HepG2 (cell line): ENCODE measurements at regions not wholly inside any gene's neighbourhood (a gene's known extent, or its start where the extent isn't known, plus 50 kb on each side); places are given as distances from the start of the nearest gene placed in this dataset.

Source experiments
- ATAC-seq: fragments of 200-7000 bp; cut with Tn5 transposase; 3 replicates; pipeline ENCODE4 v1.9.1; 2020; ENCODE audit warnings: mild to moderate bottlenecking, moderate library complexity
- BruUV-seq: library from RNA; stranded (reverse); fragments of 400-500 nt; replicated peaks from 2 replicates; lab custom pipeline; 2021; lab: Mats Ljungman, UMichigan
- CTCF ChIA-PET: fragments of 300-600 bp; formaldehyde crosslinking; extraction: SDS; loops from one replicate; lab custom pipeline; 2021; ENCODE audit warnings: low total read pairs, inconsistent platforms, low intra/inter-chr PET ratio; lab: Yijun Ruan, JAX
- POLR2A ChIA-PET: fragments of 350-600 bp; sonication (Branson Sonifier 250); formaldehyde crosslinking; loops from one replicate; lab custom pipeline; 2020; ENCODE audit warnings: antibody characterized with exemption, inconsistent platforms; lab: Yijun Ruan, JAX
- DNase-seq: peaks from one replicate; pipeline ENCODE4 v3.0.0-alpha.2; 2015; ENCODE audit warnings: low spot score
- FAIRE-seq: peaks from 3 replicates; lab custom pipeline; 2011; peaks lifted over from hg19 to GRCh38; lab: Jason Lieb, UNC
- H2AFZ ChIP-seq: one replicate; pipeline ENCODE4 v1.6.1; 2011; ENCODE audit warnings: low read length, inconsistent platforms
- H3K27ac ChIP-seq: fragments of 300-600 bp; 3 replicates; pipeline ENCODE4 v1.8.0; 2011; ENCODE audit warnings: mixed run types, mild to moderate bottlenecking, mixed read lengths, low read length, inconsistent platforms; ENCODE audit not compliant: insufficient read depth; ENCODE audit errors: extremely low read length
- H3K27me3 ChIP-seq, 2 experiments: fragments of 200-600 bp in 1 of 2; 2 replicates in 1 of 2; 3 replicates in 1 of 2; pipeline versions ENCODE4 v1.6.0 to v1.8.0; 2011; ENCODE audit warnings: low read length in 2 of 2, mild to moderate bottlenecking in 2 of 2, moderate library complexity in 2 of 2, inconsistent platforms in 1 of 2; ENCODE audit not compliant: insufficient read depth in 2 of 2, control insufficient read depth in 1 of 2
- H3K36me3 ChIP-seq, 2 experiments: fragments of 200-600 bp in 1 of 2; replicated peaks in 1 of 2; 2 replicates in 1 of 2; 3 replicates in 1 of 2; pipeline versions ENCODE4 v1.5.1 to v1.8.0; 2011; ENCODE audit warnings: low read length in 2 of 2, inconsistent platforms in 1 of 2; ENCODE audit not compliant: insufficient read depth in 2 of 2, control insufficient read depth in 1 of 2
- H3K4me1 ChIP-seq: 2 replicates; pipeline ENCODE4 v1.5.1; 2012; ENCODE audit warnings: low read length, inconsistent platforms; ENCODE audit not compliant: insufficient read depth
- H3K4me2 ChIP-seq: 2 replicates; pipeline ENCODE4 v1.6.0; 2011; ENCODE audit warnings: low read depth, low read length, inconsistent platforms
- H3K4me3 ChIP-seq, 3 experiments: fragments of 200-600 bp in 1 of 3; sonication (generic), shearing (Covaris generic) in 1 of 3; replicated peaks in 1 of 3; 2 replicates each; pipeline ENCODE4 v1.5.1; 2011 to 2016; ENCODE audit warnings: low read length in 3 of 3, inconsistent platforms in 2 of 3, low read depth in 2 of 3, mild to moderate bottlenecking in 2 of 3, control low read depth in 1 of 3, mixed read lengths in 1 of 3; ENCODE audit not compliant: insufficient read depth in 1 of 3
- H3K79me2 ChIP-seq: one replicate; pipeline ENCODE4 v1.6.1; 2011; ENCODE audit warnings: low read length, inconsistent platforms; ENCODE audit not compliant: insufficient read depth
- H3K9ac ChIP-seq: 2 replicates; pipeline ENCODE4 v1.6.0; 2011; ENCODE audit warnings: mild to moderate bottlenecking, low read depth, low read length, inconsistent platforms; ENCODE audit not compliant: insufficient read depth
- H3K9me3 ChIP-seq: 2 replicates; pipeline ENCODE4 v1.5.1; 2012; ENCODE audit warnings: mild to moderate bottlenecking, low read length
- H4K20me1 ChIP-seq: 2 replicates; pipeline ENCODE4 v1.6.0; 2011; ENCODE audit warnings: inconsistent platforms, mild to moderate bottlenecking, low read length, moderate library complexity; ENCODE audit not compliant: insufficient read depth
- AHR ChIP-seq: IDR thresholded peaks from 2 replicates; pipeline ENCODE4 v1.6.1; 2018; ENCODE audit warnings: missing genetic modification reagents, missing compliant biosample characterization
- CCAR2 ChIP-seq: fragments of 200-400 bp; formaldehyde crosslinking; optimal IDR thresholded peaks from 2 replicates; pipeline ENCODE3; 2018; ENCODE audit warnings: low read depth, mild to moderate bottlenecking, low read length, moderate library complexity
- GATAD1 ChIP-seq: IDR thresholded peaks from 2 replicates; pipeline ENCODE4 v1.6.1; 2016; ENCODE audit warnings: missing genetic modification reagents, missing compliant biosample characterization
- HNRNPUL1 ChIP-seq: fragments of 200-400 bp; formaldehyde crosslinking; IDR thresholded peaks from 2 replicates; pipeline ENCODE4 v1.6.1; 2017; ENCODE audit warnings: low read depth, mild to moderate bottlenecking, low read length, moderate library complexity
- JUNB ChIP-seq: sonication (generic); formaldehyde crosslinking; IDR thresholded peaks from 2 replicates; pipeline ENCODE4 v1.8.0; 2022; ENCODE audit warnings: missing genetic modification reagents, mild to moderate bottlenecking, borderline replicate concordance
- MAFG ChIP-seq: sonication (generic); formaldehyde crosslinking; IDR thresholded peaks from 2 replicates; pipeline ENCODE4 v1.5.1; 2020; ENCODE audit warnings: mild to moderate bottlenecking, missing genetic modification reagents
- MAFK ChIP-seq, 2 experiments: IDR thresholded peaks in 1 of 2; conservative IDR thresholded peaks in 1 of 2; 2 replicates each; pipeline ENCODE4 v1.6.1; 2011; ENCODE audit warnings: improper control_type of control experiment in 2 of 2, low read length in 2 of 2
- MATR3 ChIP-seq: sonication (generic); formaldehyde crosslinking; IDR thresholded peaks from 2 replicates; pipeline ENCODE4 v1.4.0; 2020; ENCODE audit warnings: missing genetic modification reagents
- MTA1 ChIP-seq: sonication (generic); formaldehyde crosslinking; IDR thresholded peaks from 2 replicates; pipeline ENCODE4 v1.4.0; 2020; ENCODE audit warnings: missing genetic modification reagents, mild to moderate bottlenecking, borderline replicate concordance
- PCBP1 ChIP-seq: fragments of 200-400 bp; formaldehyde crosslinking; IDR thresholded peaks from 2 replicates; pipeline ENCODE4 v1.6.1; 2017; ENCODE audit warnings: mild to moderate bottlenecking, low read depth, low read length, borderline replicate concordance
- PHF8 ChIP-seq: sonication (generic); formaldehyde crosslinking; IDR thresholded peaks from 2 replicates; pipeline ENCODE4 v1.5.0; 2020; ENCODE audit warnings: missing genetic modification reagents
- RFX1 ChIP-seq: fragments of 450-650 bp; IDR thresholded peaks from 2 replicates; pipeline ENCODE4 v1.6.1; 2017
- SIN3A ChIP-seq: IDR thresholded peaks from 2 replicates; pipeline ENCODE4 v1.6.1; 2011; ENCODE audit warnings: low read depth, mild to moderate bottlenecking, control low read depth, low read length, borderline replicate concordance
- SMARCC2 ChIP-seq: fragments of 450-650 bp; IDR thresholded peaks from 2 replicates; pipeline ENCODE4 v1.6.1; 2017; ENCODE audit warnings: antibody characterized with exemption, mild to moderate bottlenecking
- SNAPC2 ChIP-seq: sonication (generic); formaldehyde crosslinking; IDR thresholded peaks from 2 replicates; pipeline ENCODE4 v1.8.1; 2022; ENCODE audit warnings: mild to moderate bottlenecking, missing genetic modification reagents
- SYNCRIP ChIP-seq: fragments of 200-400 bp; formaldehyde crosslinking; IDR thresholded peaks from 2 replicates; pipeline ENCODE4 v1.6.1; 2018; ENCODE audit warnings: mild to moderate bottlenecking, low read depth, low read length; ENCODE audit not compliant: insufficient read depth
- U2AF2 ChIP-seq: fragments of 200-400 bp; formaldehyde crosslinking; IDR thresholded peaks from 2 replicates; pipeline ENCODE4 v1.6.1; 2017; ENCODE audit warnings: low read depth, mild to moderate bottlenecking, low read length
- ZNF460 ChIP-seq: sonication (generic); formaldehyde crosslinking; IDR thresholded peaks from 2 replicates; pipeline ENCODE4 v1.5.1; 2020; ENCODE audit warnings: missing genetic modification reagents, mild to moderate bottlenecking, borderline replicate concordance
- ZNF670 ChIP-seq: sonication (generic); formaldehyde crosslinking; IDR thresholded peaks from 2 replicates; pipeline ENCODE4 v1.8.0; 2022; ENCODE audit warnings: mild to moderate bottlenecking, missing genetic modification reagents, borderline replicate concordance
- ZNF816 ChIP-seq: sonication (generic); formaldehyde crosslinking; IDR thresholded peaks from 2 replicates; pipeline ENCODE4 v1.8.0; 2022; ENCODE audit warnings: missing genetic modification reagents, mild to moderate bottlenecking, borderline replicate concordance
- WGBS: methylation state at CpG from one replicate; pipeline ENCODE4 v1.1.6; 2017; ENCODE audit warnings: low lambda C conversion rate; 5-methylcytosine and 5-hydroxymethylcytosine counted together
- in situ Hi-C: cut with HindIII; loops from 2 replicates; pipeline ENCODE4 v1.10.0; 2017; ENCODE audit warnings: low pct_unique_long_range_greater_than_20kb; ENCODE audit not compliant: extremely low pct_ligation_motif_present
- intact Hi-C: fragments of 100-400 bp; cut with micrococcal nuclease; formaldehyde crosslinking; loops from one replicate; pipeline ENCODE4 v1.10.0; 2022; ENCODE audit not compliant: unreplicated experiment
- TF ChIP-seq, protein P1 (sequence below): sonication (generic); formaldehyde crosslinking; IDR thresholded peaks from 2 replicates; pipeline ENCODE4 v1.5.0; 2020; ENCODE audit warnings: missing genetic modification reagents
- TF ChIP-seq, protein P2 (sequence below): sonication (generic); formaldehyde crosslinking; IDR thresholded peaks from 2 replicates; pipeline ENCODE4 v1.8.0; 2022; ENCODE audit warnings: mild to moderate bottlenecking, missing genetic modification reagents, moderate library complexity

DNA sequence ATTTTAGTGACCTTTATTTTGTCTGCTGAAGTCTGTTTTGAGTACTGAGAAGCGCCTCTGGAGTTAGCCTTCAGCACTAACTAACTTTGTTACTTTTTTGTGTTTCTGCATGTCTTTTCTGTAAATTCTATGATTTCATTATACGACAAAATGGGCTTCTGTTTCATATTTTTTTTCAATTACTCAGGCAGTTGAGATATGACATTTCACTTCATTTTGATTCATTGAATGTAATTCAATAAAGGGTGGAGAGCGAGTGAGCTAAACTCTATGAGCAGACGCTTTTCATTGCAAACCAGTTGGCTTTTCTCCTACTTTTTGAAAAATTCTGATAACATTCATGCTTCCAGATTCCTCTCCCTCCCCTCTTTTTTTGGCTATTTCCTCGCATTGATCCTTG lies 84.4 kb upstream of the KCNH8 start:
- POLR2A ChIA-PET, result no interaction called here

DNA sequence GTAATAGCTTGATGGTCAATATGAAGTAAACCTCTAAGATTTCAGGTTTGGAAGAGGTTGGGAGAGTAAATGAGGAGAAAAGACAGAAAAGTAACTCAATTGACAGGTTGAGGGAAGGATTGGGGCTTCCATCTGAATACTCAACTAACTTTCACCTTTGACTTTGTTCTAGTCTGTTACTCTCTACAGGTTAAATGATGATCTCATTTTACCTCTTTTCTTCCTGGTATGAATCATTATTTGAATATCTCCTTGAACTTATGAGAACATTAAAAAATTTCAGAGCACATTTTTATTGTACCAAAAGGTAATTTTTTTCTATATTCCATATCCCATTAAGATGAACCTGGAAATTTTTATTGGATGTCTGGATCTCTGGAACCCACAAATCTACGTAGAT lies 87.9 kb upstream of the KCNH8 start:
- Histone ChIP-seq H3K9me3 (no peaks in the 10 kb centered on the region), H2AFZ (no peak overlapping the region), H4K20me1 (no peaks in the 10 kb centered on the region), H3K4me2 (no peak overlapping the region), H3K27ac (no peak overlapping the region), H3K4me3 (no peak overlapping the region), H3K79me2 (no peaks in the 10 kb centered on the region), H3K36me3 (no peaks in the 10 kb centered on the region), H3K4me1 (no peaks in the 10 kb centered on the region), H3K9ac (no peak overlapping the region), H3K27me3 (no peaks in the 10 kb centered on the region)
- intact Hi-C loops (no loop called here), in situ Hi-C loops (loop anchor here (10.0 to 25.0 kb wide), 2 partner anchors 477 to 804 kb away; no protein-coding TSS in a partner anchor)
- FAIRE-seq (no peak), DNase-seq (no peak), ATAC-seq (no peak)
- 3% methylated on average over 1 of the region's 1 CpG for WGBS
- ChIA-PET POLR2A (no interaction called here), CTCF (no interaction called here)
- BruUV-seq, result no TSS peak
- TF ChIP-seq SNAPC2 (CRISPR knock-in tag), result no peak
- TF ChIP-seq MATR3 (CRISPR knock-in tag), result no peak
- TF ChIP-seq PHF8 (CRISPR knock-in tag), result no peak
- no peak for TF ChIP-seq GATAD1 (CRISPR knock-in tag)
- no peak for TF ChIP-seq SYNCRIP
- TF ChIP-seq, protein P1, sequence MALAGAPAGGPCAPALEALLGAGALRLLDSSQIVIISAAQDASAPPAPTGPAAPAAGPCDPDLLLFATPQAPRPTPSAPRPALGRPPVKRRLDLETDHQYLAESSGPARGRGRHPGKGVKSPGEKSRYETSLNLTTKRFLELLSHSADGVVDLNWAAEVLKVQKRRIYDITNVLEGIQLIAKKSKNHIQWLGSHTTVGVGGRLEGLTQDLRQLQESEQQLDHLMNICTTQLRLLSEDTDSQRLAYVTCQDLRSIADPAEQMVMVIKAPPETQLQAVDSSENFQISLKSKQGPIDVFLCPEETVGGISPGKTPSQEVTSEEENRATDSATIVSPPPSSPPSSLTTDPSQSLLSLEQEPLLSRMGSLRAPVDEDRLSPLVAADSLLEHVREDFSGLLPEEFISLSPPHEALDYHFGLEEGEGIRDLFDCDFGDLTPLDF, result no peak
- TF ChIP-seq ZNF460 (CRISPR knock-in tag), result no peak
- TF ChIP-seq ZNF670, result no peak
- no peak for TF ChIP-seq MTA1
- no peak for TF ChIP-seq MAFK (conservative IDR thresholded peaks at IDR 0.05 in 1 of 2, IDR thresholded peaks at IDR 0.05 in 1 of 2; ENCODE audit: low read length in 2 of 2)

More for the DNA sequence above, 84.4 kb upstream of the KCNH8 start:
- 2% methylated on average over 5 of the region's 5 CpGs for WGBS
- Histone ChIP-seq H3K36me3 (no peaks in the 10 kb centered on the region), H2AFZ (no peak overlapping the region), H3K9ac (no peak overlapping the region)
- DNase-seq, result no peak
- BruUV-seq, result no TSS peak
- no peak for TF ChIP-seq ZNF816 (CRISPR knock-in tag)
- no peak for TF ChIP-seq AHR (CRISPR knock-in tag)
- TF ChIP-seq U2AF2, result no peak
- no peak for TF ChIP-seq SIN3A
- TF ChIP-seq PCBP1, result no peak
- no peak for TF ChIP-seq MAFG (CRISPR knock-in tag)
- no peak for TF ChIP-seq CCAR2
- no peak for TF ChIP-seq HNRNPUL1
- TF ChIP-seq, protein P2, sequence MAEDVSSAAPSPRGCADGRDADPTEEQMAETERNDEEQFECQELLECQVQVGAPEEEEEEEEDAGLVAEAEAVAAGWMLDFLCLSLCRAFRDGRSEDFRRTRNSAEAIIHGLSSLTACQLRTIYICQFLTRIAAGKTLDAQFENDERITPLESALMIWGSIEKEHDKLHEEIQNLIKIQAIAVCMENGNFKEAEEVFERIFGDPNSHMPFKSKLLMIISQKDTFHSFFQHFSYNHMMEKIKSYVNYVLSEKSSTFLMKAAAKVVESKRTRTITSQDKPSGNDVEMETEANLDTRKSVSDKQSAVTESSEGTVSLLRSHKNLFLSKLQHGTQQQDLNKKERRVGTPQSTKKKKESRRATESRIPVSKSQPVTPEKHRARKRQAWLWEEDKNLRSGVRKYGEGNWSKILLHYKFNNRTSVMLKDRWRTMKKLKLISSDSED (CRISPR knock-in tag), result no peak
- TF ChIP-seq RFX1, result no peak
- no peak for TF ChIP-seq JUNB (CRISPR knock-in tag)
- no peak for TF ChIP-seq SMARCC2
- TF ChIP-seq, all 625 proteins: peak for 0
- intact Hi-C loops (no loop called here), in situ Hi-C loops (loop anchor here (10.0 to 25.0 kb wide), 2 partner anchors 473 to 801 kb away; no protein-coding TSS in a partner anchor)
- no peaks in the 10 kb centered on the region for H3K9me3 ChIP-seq
- ATAC-seq (no peak), FAIRE-seq (no peak)
- H3K4me2 ChIP-seq, result no peak overlapping the region
- H3K4me1 ChIP-seq, result no peaks in the 10 kb centered on the region
- no peak overlapping the region for H3K27ac ChIP-seq
- H3K79me2 ChIP-seq, result no peaks in the 10 kb centered on the region
- CTCF ChIA-PET, result no interaction called here
- H3K4me3 ChIP-seq, result no peak overlapping the region
- no peaks in the 10 kb centered on the region for H4K20me1 ChIP-seq
- H3K27me3 ChIP-seq, result no peaks in the 10 kb centered on the region
